Renal pelvis (tissue), 1 donor: ENCODE measurements at regions not wholly inside any gene's neighbourhood (a gene's known extent, or its start where the extent isn't known, plus 50 kb on each side); places are given as distances from the start of the nearest gene placed in this dataset.
"Not testable (repeated sequence)": the region's sequence is repeated elsewhere in the genome, so short reads cannot be mapped to it uniquely, and the experiment has no call there.

Experiments
- DNase-seq: peaks from one replicate; pipeline ENCODE4 v3.0.0-alpha.2; 2013

DNA sequence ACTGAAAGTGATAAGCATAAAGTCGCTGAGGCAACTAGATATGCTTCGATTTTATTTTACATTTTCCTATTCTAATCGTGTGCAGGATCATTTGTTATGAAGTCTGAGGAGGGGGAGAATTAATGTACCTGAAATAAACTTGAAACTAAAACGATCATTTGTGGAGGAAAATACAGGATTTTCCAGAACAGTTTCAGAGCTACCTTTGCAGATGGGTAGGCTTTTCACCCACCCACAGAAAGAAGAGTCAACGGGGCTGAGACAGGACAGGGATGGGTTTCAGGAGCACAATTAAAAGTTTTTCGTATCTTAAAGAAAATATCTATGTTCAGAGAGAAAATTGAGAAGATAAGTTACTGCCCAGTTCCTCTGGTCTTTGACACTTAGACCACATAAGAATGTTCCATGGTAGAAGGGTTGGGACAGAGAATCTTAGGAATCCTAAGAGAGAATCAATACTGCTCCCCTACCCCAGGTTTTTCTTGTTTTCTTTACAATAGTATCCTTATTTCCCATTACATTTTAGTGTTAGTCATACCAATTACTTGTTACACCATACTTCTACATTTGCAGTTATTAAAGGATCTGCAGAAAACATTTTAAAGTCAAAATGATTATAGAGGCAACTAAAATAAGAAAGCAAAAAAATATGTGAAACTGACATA is 211.4 kb downstream of the DEPDC1B start:
- DNase-seq = no peak

DNA sequence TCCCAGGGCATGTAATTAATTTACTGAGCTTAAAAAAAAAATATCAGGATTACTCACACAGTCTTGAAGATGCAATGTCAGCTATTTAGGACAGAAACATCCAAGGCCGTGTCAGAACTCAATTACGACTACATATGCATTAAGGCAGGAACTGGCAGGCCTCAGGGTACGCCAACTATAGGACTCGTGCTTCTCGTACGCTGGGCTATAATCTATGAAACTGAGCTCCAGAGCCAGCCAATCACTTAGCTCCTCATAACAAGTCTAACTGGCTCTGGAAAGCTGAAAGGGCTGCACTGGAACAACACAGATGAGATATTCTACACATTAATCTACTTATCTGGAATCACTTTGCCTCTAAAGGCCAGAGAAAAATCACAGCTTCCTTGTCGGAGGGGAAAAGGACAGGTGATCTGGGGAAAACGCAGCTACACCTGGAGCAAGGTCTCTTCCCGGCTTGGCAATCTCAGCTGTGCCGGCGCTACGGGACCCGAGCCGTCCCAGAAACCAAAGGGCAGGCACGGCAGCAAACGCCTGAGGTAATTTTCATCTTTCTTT is 212.0 kb downstream of the DEPDC1B start:
- DNase-seq = peak; percentile 28

DNA sequence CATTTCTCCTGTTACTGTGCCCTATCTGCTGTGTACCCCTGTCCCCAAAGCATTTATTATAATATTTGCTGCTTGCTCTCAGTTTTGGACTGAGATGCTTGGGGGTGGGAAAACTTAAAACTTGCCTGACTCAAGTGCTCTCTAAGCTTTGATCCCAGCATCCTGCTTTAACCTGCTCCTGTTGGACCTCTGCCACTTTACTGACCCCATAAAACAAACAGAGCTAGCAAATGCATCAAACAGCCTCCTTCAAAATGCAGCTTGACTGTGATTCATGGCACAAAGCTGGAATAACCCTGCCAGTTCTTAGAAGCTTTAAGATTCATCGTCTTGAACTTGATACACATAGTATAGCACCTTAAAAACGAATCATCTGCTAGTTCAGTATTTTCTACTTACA is 212.5 kb downstream of the DEPDC1B start:
- no peak for DNase-seq

DNA sequence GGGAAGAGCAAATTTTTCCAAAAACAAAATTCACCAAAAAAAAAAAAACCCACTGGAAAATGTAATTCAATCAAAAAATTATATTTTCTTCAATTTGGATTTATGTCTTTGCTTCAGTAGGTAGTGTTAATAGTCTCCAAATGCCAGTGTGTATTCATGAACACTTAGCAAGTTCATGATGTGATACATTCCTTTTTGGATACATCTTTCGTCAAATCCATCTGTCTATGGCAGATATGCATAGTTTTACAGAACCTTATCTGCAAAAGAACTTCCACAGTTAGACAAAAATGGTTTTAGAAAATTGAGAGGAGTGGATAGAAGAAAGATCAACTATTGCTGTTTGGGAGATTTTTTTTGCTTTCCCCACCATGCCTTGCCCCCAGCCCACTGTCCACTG is 214.6 kb downstream of the DEPDC1B start:
- DNase-seq = no peak

DNA sequence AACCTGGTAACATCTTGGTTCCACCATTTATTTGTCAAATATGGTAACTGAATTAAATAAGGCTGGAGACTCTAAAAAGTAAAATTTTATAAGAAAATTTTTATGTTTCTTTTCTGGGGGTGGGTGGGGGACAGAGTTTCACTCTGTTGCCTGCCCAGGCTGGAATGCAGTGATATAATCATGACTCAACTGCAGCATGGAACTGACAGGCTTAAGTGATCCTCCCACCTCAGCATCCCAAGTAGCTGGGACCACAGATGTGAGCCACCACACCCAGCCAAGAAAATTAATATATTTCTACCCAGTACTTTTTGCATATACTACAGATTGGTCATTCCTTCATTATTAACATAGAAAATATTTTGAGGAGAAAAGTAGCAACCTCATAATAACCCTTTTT is 216.9 kb downstream of the DEPDC1B start:
- no peak for DNase-seq

DNA sequence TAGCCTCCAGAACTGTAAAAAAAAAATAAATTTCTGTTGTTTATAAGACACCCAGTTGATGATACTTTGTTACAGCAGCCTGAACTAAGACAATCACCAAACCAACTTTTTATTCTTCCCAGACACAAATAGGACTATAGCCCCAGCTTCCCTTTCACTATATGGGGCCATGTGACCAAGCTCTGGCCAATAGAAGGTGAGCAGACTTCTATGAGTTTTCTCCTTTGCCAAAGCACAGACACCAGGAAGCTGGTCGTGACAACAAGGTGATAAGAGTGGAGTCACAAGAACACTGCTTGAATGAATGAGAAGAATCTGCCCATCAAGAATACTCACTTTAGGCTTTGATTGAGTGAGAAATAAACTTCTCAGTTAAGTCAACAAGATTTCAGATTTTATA is 217.7 kb downstream of the DEPDC1B start:
- DNase-seq = no peak

DNA sequence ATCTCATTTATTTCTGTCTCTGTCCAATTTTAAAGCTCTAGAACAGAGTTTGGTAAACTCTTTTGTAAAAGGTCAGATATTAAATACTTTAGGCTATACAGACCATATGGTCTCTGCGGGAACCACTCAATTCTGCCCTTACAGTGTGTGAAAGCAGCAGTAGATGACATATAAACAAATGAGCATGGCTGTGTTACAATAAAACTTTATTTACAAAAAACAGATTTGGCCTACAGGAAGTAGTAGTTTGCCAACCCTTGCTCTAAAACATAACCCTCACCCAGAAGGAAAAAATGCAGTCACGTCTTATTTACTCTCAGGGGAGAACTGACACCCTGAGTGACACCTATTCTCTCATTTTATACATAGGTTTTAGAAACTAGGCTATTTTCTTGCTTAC is 220.4 kb downstream of the DEPDC1B start:
- no peak for DNase-seq

DNA sequence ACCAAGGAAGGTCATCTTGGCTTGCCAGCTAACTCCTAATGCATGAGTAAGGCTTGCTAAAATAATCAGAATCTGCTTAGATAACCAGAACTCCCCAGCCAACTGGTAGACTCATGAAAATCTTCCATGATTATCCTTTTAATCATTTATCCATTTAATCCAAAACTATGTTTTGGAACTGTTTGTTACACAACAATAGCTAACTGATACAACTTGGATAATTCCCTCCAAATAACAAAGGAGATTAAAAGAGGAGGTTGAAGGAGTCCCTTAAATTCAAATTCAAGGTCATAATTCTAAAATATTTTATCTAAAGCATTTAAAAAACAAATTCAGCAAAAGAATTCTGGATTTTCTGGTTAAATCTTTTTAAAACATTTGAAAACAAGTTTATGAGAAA is 222.1 kb downstream of the DEPDC1B start:
- DNase-seq = no peak

DNA sequence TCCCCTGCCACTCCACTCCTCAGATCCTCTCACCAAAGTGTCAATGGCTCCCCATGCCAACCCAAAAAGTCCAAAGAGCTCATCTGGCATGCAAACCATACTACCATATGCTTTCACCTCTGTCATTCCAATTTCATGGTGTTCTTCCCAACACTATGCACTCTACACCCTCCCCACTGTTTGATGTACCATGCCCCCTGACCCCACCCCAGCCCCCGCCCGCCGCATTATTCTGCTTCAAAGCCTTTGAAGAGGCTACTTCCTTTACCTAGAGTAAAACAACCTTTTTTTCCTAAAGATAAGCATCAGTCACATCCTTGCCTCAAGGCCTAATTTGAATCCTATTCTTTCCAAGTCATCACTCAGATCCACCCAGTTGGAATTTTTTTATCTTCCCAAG is 226.3 kb downstream of the DEPDC1B start:
- DNase-seq = no peak

DNA sequence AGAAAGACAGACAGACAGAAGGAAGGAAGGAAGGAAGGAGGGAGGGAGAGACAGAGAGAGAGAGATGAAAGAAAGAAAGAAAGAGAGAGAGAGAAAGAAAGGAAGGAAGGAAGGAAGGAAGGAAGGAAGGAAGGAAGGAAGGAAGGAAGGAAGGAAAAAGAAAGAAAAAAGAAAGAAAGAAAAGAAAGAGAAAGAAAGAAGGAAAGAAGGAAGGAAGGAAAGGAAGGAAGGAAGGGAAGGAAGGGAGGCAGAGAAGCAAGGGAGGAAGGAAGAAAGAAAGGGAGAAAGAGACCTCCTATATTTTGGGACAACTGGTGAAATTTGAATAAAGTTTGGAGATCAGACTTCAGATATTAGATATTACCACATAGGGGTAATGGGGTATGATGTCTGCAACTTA is 226.9 kb downstream of the DEPDC1B start:
- DNase-seq = not testable (repeated sequence)

DNA sequence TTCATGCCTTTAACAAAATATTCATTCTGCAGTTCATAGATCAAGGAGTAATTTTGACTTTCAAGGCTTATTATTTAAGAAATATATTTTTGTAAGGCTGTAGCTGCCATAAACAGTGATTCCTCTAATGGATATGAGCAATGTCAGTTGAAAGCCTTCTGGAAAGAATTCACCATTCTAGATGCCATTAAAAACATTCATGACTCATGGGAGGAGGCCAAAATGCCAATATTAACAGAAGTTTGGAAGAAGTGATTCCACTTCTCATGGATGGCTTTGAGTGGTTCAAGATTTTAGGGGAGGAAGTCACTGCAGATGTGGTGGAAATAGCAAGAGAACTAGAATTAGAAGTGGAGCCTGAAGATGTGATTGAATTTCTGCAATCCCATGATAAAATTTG is 229.1 kb downstream of the DEPDC1B start:
- no peak for DNase-seq

DNA sequence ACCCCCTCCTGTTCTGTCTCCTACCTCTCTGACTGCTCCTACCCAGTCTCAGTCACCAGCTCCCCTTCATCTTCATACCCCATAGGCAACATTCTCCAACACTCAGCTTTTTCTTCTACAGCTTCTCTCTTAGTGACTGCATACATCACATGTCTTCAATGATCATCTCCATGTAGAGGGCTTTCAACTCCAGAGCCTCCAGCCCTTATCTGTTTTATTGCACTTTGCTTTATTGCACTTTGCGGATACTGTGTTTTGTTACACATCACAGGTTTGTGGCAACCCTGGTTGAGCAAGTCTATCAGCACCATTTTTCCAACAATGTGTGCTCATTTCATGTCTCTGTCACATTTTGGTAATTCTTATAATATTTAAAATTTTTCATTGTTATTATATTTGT is 230.7 kb downstream of the DEPDC1B start:
- DNase-seq = no peak

DNA sequence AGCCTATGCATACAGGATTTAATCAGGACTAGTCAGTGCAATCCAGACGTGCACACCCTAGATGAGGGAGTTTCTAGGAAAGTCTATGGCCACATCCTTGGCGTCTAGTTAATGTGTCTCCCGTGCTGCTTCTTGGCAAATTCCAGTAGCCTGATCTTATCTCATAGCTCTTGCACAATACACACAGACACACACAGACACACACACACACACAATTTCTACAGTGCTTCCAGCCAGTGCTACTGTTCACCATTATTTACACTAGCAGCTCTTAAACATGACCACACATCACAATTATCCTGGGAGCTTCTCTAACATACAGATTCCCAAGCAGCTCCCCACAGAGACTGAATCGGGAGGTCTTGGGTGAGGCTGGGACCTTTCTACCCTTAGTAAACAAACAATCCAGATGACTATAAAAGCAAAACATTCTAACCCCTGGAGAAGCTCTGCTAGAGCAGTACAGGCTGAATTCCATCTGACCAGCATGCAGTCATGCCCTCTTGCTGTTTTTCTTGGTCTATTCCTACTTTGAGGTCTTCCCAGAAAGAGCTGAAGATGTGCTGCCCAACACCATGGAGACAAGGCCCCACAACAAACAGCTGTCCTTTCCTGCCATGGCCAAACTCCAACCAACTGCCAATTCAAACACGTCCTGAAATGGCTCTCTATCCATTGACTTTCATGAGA is 236.6 kb downstream of the DEPDC1B start:
- no peak for DNase-seq

DNA sequence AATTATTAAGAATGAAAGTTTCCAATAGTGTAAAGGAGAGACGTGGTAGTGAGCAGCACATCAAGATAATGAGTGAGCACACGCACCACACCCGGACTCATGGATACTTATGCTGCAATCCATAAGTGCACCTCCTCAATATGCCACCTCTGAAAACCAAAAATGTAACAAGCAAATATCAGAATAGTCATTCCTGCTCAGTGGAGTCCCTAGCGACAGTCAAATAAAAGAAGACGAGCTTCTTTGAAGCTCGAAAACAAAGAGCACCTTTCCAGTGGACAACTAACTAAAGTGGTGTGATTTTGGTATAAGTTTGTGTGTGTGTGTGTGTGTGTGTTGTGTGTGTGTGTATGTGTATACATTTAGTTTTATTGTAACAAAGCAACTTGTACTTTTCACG is 241.3 kb downstream of the DEPDC1B start:
- DNase-seq = no peak

DNA sequence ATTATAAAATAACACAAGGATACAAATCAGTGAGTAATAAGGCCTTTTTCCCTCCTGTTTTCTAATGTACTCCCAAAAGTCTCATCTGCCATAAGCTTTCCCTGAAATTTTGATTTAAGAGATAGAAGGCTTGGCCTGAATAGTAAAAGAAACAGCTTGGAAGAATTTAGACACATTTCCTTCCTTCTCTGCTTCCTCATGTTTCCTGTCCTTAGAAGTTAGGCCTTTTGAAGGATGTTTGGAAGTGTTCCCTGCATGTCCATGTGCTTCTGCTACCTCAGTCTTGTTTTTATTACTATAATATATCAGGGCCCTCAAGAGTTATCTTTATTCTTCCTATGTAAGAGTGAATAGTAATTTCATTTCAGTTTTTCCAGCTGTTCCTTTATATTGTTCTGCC is 242.7 kb downstream of the DEPDC1B start:
- peak; percentile 58 for DNase-seq

DNA sequence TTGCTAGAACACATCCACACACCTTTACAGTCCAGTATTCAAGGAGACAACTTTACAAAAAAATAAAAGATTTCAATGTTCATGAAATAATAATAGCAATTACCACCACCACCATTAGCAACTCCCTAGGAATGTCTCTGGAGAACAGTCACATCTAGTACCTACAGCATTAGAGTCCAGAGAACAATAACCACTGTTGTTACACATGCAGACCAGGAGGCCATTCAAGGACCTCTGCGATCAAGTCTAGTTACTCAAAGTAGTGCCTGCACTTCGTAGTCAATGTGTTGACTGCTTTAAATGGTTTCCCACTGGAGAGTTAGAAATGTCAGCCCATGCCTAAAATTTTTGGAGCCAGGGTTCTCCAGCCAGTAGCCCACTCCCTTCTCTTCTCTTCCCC is 244.4 kb downstream of the DEPDC1B start:
- no peak for DNase-seq

DNA sequence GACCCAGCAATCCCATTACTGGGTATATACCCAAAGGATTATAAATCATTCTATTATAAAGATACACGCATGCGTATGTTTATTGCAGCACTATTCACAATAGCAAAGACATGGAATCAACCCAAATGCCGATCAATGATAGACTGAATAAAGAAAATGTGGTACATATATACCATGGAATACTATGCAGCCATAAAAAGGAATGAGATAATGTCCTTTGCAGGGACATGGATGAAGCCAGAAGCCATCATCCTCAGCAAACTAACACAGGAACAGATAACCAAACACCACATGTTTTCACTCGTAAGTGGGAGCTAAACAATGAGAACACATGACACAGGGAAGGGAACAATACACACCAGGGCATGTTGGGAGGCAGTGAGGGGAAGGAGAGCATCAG is 245.7 kb downstream of the DEPDC1B start:
- not testable (repeated sequence) for DNase-seq

DNA sequence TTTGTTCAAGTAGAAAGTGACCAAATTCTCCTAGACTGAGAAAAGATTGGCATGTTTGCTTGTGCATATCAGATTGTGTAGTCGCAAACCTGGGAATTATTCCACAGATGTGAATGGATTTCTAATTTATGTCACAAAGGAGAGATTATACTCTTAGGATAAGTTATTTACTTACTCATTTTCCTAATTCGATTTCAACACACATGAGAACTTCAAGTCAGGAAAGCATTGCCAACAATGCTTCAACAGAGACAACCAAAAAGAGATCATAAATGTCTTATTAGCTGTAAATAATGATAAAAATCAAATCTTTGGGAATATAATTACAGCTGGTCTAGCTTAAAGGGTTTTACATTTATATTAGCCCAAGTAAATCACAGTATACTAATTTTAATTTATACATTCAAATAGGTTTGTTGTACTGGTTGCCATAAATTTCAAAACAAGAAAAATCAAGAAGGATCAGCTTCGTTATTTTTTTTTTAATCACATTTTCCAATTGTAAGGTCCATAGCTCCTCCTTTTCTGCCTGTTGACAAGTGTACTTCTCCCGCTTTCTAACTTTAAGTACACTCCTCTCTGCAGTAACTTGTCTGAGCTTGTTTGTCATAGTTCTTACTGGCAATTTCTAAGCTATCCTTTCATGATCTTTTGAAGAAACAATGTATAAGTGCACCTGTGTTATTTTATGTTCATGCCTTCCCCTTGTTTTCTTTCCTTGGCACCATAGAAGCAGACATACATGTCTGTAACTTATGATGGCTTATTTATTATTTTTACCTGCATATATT is 246.6 kb downstream of the DEPDC1B start:
- DNase-seq = no peak

DNA sequence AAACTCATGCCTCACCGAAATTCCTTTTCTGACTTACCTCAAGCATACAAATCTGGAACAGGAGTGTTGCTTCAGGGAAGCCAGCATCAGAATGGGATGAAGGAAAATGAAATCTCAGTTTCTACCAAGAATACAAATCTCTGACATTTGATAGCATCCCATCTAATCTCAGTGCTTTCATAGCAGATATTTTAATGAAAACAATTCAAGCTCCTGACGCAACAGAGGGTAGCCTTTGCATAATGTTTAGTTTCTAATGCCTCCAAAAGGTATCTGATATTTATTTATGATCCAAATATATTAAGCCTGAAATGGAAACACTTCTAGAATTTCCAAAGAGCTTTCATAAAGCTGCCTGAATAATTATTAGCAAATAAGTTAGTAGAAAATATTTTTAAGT is 251.4 kb downstream of the DEPDC1B start:
- no peak for DNase-seq

DNA sequence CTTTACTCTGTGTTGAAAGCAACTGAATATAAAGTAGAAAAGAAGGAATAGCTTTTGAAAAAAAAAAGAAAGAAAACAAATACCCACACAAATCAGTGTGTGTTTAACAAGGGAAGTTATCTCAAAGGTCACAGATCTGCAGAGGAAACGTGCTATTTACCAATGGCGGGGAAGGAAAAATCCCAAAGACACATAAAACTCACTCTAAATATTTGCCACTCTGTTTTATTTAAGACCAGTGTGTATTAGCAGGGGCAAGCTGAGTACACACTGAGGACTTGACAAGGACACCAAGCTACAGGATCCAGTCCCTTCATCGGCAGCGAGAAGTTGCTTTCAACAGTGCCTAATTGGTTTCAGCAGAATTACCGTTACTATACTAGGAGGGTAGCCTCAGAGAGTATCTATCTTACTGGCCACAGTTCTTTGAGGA is 252.5 kb downstream of the DEPDC1B start:
- no peak for DNase-seq

DNA sequence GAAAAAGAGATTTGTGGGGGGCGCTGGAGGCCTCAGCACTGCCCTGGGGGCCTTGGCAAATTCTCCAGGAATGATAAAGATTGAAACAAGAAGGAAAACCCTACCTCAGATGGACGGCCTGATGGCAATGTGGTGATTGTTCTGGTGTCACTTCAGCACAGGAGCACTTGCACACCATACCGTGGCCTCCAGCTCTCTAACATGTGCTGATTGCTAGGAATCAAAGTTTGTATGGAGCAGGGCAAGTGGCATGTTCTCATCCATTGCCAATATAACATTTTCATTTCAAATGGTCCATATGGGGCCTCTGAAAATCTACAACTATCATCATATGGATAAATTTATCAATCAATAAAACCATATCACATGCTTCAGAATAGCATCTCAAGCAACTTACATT is 253.0 kb downstream of the DEPDC1B start:
- DNase-seq = no peak

DNA sequence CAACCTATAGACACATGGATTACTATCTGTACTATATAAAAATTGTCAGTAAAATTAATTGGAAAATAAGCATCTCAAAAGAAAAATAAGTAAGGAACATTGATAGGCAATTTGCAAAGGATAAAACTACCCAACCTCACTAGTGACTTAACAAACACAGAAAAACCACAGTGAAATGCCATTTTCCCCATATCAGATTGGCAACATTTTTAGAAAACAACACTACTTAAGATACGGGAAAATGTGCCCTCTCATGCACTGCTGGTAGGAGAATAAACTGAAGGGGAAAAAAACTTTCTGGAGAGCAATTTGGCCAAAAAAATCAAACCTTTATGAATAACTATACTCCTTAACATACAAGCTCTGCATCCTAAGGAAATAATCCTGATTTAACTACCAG is 254.0 kb downstream of the DEPDC1B start:
- DNase-seq = no peak

DNA sequence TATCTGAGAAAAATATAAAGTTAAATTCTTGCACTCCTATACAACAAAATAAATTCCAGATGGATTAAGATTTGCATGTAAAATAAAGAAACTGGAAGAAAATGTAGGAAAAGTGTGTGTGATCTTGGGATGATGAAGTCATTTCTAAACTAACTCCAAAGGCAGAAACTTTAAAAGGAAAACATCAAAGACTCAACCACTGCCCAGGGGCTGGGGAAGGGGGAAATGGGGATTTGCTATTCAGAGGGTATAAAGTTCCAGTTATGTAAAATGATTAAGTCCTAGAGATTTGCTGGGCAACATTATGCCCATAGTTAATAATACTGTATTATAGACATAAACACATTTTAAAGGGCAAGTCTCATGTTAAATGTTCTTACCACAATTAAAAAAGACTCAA is 254.5 kb downstream of the DEPDC1B start:
- no peak for DNase-seq
